Trophoblast cell (in vitro differentiated cells and primary cell): ENCODE measurements at regions not wholly inside any gene's neighbourhood (a gene's known extent, or its start where the extent isn't known, plus 50 kb on each side); places are given as distances from the start of the nearest gene placed in this dataset.

Experiments used
- DNase-seq, 2 donors: peaks; one replicate each; pipeline ENCODE4 v3.0.0-alpha.2; 2016
- H2AFZ ChIP-seq: 2 replicates; pipeline ENCODE4 v1.6.1; 2013; ENCODE audit warnings: low read length, moderate library complexity, mild to moderate bottlenecking; ENCODE audit not compliant: insufficient read depth, poor library complexity
- H2AK5ac ChIP-seq: 2 replicates; pipeline ENCODE4 v1.6.1; 2013; ENCODE audit warnings: mild to moderate bottlenecking, low read length
- H2BK120ac ChIP-seq: 2 replicates; pipeline ENCODE4 v1.6.1; 2013; ENCODE audit warnings: low read length, mild to moderate bottlenecking, moderate library complexity; ENCODE audit not compliant: insufficient read depth, poor library complexity
- H2BK12ac ChIP-seq: 2 replicates; pipeline ENCODE4 v1.6.1; 2013; ENCODE audit warnings: mild to moderate bottlenecking, low read length, moderate library complexity
- H2BK5ac ChIP-seq: 2 replicates; pipeline ENCODE4 v1.6.1; 2013; ENCODE audit warnings: low read length, low read depth, moderate library complexity, mild to moderate bottlenecking; ENCODE audit not compliant: poor library complexity
- H3K14ac ChIP-seq: 2 replicates; pipeline ENCODE4 v1.6.1; 2013; ENCODE audit warnings: mild to moderate bottlenecking, low read length
- H3K18ac ChIP-seq: 2 replicates; pipeline ENCODE4 v1.6.1; 2013; ENCODE audit warnings: mild to moderate bottlenecking, low read length
- H3K23ac ChIP-seq: 2 replicates; pipeline ENCODE4 v1.6.1; 2013; ENCODE audit warnings: low read length
- H3K27ac ChIP-seq: 2 replicates; pipeline ENCODE4 v1.5.1; 2013; ENCODE audit warnings: low read depth, mild to moderate bottlenecking, inconsistent platforms, low read length, moderate library complexity
- H3K27me3 ChIP-seq: 2 replicates; pipeline ENCODE4 v1.6.1; 2013; ENCODE audit warnings: inconsistent platforms, mild to moderate bottlenecking, low read length, moderate library complexity; ENCODE audit not compliant: insufficient read depth
- H3K36me3 ChIP-seq, 2 experiments: 1 replicate in 1 of 2; 2 replicates in 1 of 2; pipeline ENCODE4 v1.6.1; 2013; ENCODE audit warnings: low read length in 2 of 2, mild to moderate bottlenecking in 2 of 2, moderate library complexity in 1 of 2; ENCODE audit not compliant: insufficient read depth in 2 of 2, control insufficient read depth in 1 of 2
- H3K4ac ChIP-seq: 2 replicates; pipeline ENCODE4 v1.6.1; 2013; ENCODE audit warnings: low read depth, mild to moderate bottlenecking, low read length, moderate library complexity
- H3K4me1 ChIP-seq, 2 experiments: 1 replicate in 1 of 2; 2 replicates in 1 of 2; pipeline ENCODE4 v1.6.1; 2013; ENCODE audit warnings: low read length in 2 of 2, mild to moderate bottlenecking in 2 of 2, moderate library complexity in 1 of 2; ENCODE audit not compliant: insufficient read depth in 2 of 2, control insufficient read depth in 1 of 2
- H3K4me2 ChIP-seq: 2 replicates; pipeline ENCODE4 v1.6.1; 2013; ENCODE audit warnings: inconsistent platforms, mild to moderate bottlenecking, low read length, moderate library complexity
- H3K4me3 ChIP-seq: 2 replicates; pipeline ENCODE4 v1.5.1; 2013; ENCODE audit warnings: mild to moderate bottlenecking, low read depth, low read length, inconsistent platforms
- H3K79me1 ChIP-seq: one replicate; pipeline ENCODE4 v1.6.1; 2013; ENCODE audit warnings: low read length
- H3K79me2 ChIP-seq: 2 replicates; pipeline ENCODE4 v1.6.1; 2013; ENCODE audit warnings: low read length, mild to moderate bottlenecking; ENCODE audit not compliant: control insufficient read depth, insufficient read depth, poor library complexity
- H3K9ac ChIP-seq: 2 replicates; pipeline ENCODE4 v1.6.1; 2013; ENCODE audit warnings: mild to moderate bottlenecking, low read length
- H3K9me3 ChIP-seq: 2 replicates; pipeline ENCODE4 v1.6.1; 2013; ENCODE audit warnings: low read depth, mild to moderate bottlenecking, control low read depth, inconsistent platforms, low read length; ENCODE audit not compliant: insufficient read depth
- H4K12ac ChIP-seq: 2 replicates; pipeline ENCODE4 v1.6.1; 2013; ENCODE audit warnings: low read depth, mild to moderate bottlenecking, low read length, moderate library complexity
- H4K8ac ChIP-seq: 2 replicates; pipeline ENCODE4 v1.6.1; 2013; ENCODE audit warnings: low read depth, mild to moderate bottlenecking, low read length, moderate library complexity
- H4K91ac ChIP-seq: one replicate; pipeline ENCODE4 v1.6.1; 2013; ENCODE audit warnings: low read depth, mild to moderate bottlenecking, low read length, moderate library complexity
- WGBS: extraction: QIAGEN DNeasy Blood & Tissue Kit; methylation state at CpG from one replicate; pipeline ENCODE4 v1.1.7; 2013; ENCODE audit warnings: missing lambda C conversion rate; ENCODE audit not compliant: insufficient read length, insufficient coverage; ENCODE audit errors: extremely low coverage; 5-methylcytosine and 5-hydroxymethylcytosine counted together

DNA sequence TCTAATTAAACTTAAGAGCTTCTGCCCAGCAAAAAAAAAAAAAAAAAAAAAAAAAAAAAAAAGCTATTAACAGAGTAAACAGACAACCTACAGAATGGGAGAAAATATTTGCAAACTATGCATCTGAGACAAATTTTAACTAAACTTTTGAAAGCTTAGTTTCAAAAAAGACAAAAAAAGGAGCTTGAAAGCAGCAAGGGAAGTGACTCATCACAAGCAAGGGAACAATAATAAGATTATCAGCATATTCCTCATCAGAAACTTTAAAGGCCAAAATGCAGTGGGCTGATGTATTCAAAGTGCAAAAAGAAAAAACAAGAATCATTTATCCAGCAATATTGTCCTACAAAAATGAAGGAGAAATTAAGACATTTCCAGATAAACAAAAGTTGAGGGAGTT, 158.6 kb downstream of the RNF144B start:
- no peak overlapping the region for H3K18ac ChIP-seq
- no peaks in the 10 kb centered on the region for H3K36me3 ChIP-seq
- no peak overlapping the region for H3K23ac ChIP-seq
- H2BK12ac ChIP-seq, result no peak overlapping the region
- no peaks in the 10 kb centered on the region for H3K27me3 ChIP-seq
- no peak overlapping the region for H3K4me2 ChIP-seq
- H3K9me3 ChIP-seq, result no peaks in the 10 kb centered on the region
- no peaks in the 10 kb centered on the region for H3K79me2 ChIP-seq
- no peak overlapping the region for H3K4me3 ChIP-seq
- no peak for DNase-seq
- H3K4me1 ChIP-seq, result no peaks in the 10 kb centered on the region
- no peak overlapping the region for H3K4ac ChIP-seq
- no peak overlapping the region for H4K8ac ChIP-seq
- H2BK5ac ChIP-seq, result no peak overlapping the region
- no peak overlapping the region for H3K14ac ChIP-seq
- H3K79me1 ChIP-seq, result no peaks in the 10 kb centered on the region
- H4K91ac ChIP-seq, result no peak overlapping the region
- H2AFZ ChIP-seq, result no peak overlapping the region
- H2BK120ac ChIP-seq, result no peak overlapping the region
- H2AK5ac ChIP-seq, result no peak overlapping the region
- no peak overlapping the region for H3K27ac ChIP-seq
- no peak overlapping the region for H3K9ac ChIP-seq
- no peak overlapping the region for H4K12ac ChIP-seq

DNA sequence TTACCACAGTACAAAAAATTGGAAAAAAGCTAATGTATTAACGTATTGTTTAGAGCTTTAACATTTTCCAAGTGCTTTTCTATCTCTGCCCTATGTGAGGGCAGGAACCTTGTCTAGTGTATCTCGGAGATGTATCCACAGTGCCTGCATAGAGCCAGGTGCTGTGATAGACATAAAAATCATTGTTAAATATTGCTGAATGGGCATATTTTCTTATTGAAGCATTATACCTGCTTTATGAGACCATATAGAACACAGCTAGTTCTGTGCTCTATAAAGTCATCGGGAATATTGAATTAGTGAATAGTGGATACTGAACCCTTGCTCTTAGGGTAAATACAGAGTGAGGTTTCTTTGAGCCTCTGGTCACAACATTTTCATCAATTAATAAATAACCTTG, 163.0 kb downstream of the RNF144B start:
- Histone ChIP-seq H3K9ac (no peak overlapping the region), H3K27ac (no peak overlapping the region), H3K4me2 (no peak overlapping the region), H3K79me2 (no peaks in the 10 kb centered on the region), H2BK5ac (no peak overlapping the region), H4K12ac (no peak overlapping the region), H3K18ac (no peak overlapping the region), H3K4ac (no peak overlapping the region), H4K8ac (no peak overlapping the region), H3K23ac (no peak overlapping the region), H3K9me3 (no peaks in the 10 kb centered on the region), H3K36me3 (no peaks in the 10 kb centered on the region), H3K79me1 (no peaks in the 10 kb centered on the region), H2BK12ac (no peak overlapping the region), H2BK120ac (no peak overlapping the region), H3K27me3 (no peaks in the 10 kb centered on the region), H3K4me1 (no peaks in the 10 kb centered on the region), H3K14ac (no peak overlapping the region), H2AK5ac (no peak overlapping the region), H2AFZ (no peak overlapping the region), H3K4me3 (no peak overlapping the region), H4K91ac (no peak overlapping the region)
- DNase-seq, result no peak
- WGBS, result no CpG with 5 or more reads among the region's 3 CpGs

DNA sequence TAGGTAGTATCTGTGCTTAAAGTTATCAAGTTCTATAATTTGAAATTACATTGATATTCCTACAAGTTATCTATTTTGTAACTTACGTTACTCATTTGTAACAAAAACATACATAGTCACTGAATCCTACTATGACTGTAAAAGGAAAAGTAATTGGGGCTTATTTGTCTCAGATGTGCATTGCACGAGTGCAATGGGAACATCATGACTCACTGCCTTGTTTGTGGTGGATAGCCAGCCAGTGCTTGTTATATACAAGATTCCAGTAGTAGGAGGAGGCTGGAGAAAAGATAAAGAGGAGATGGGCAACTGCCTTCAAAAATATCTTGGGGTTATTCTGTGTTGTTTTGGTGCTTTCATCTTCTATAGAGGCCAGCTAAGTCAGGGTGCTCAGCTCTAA, 164.1 kb downstream of the RNF144B start:
- H4K91ac ChIP-seq, result no peak overlapping the region
- no peak overlapping the region for H2BK12ac ChIP-seq
- no peak overlapping the region for H3K9ac ChIP-seq
- no peaks in the 10 kb centered on the region for H3K4me1 ChIP-seq
- H3K36me3 ChIP-seq, result no peaks in the 10 kb centered on the region
- H3K18ac ChIP-seq, result no peak overlapping the region
- H4K12ac ChIP-seq, result no peak overlapping the region
- no peak overlapping the region for H2BK5ac ChIP-seq
- H3K27me3 ChIP-seq, result no peaks in the 10 kb centered on the region
- no peaks in the 10 kb centered on the region for H3K79me2 ChIP-seq
- no peak overlapping the region for H2BK120ac ChIP-seq
- DNase-seq, result no peak
- H4K8ac ChIP-seq, result no peak overlapping the region
- no peaks in the 10 kb centered on the region for H3K9me3 ChIP-seq
- no peak overlapping the region for H3K14ac ChIP-seq
- H3K4me2 ChIP-seq, result no peak overlapping the region
- no peak overlapping the region for H2AFZ ChIP-seq
- H3K4ac ChIP-seq, result no peak overlapping the region
- H3K23ac ChIP-seq, result no peak overlapping the region
- no peak overlapping the region for H2AK5ac ChIP-seq
- WGBS, result no CpG with 5 or more reads among the region's 2 CpGs
- H3K4me3 ChIP-seq, result no peak overlapping the region
- H3K27ac ChIP-seq, result no peak overlapping the region
- H3K79me1 ChIP-seq, result no peaks in the 10 kb centered on the region

DNA sequence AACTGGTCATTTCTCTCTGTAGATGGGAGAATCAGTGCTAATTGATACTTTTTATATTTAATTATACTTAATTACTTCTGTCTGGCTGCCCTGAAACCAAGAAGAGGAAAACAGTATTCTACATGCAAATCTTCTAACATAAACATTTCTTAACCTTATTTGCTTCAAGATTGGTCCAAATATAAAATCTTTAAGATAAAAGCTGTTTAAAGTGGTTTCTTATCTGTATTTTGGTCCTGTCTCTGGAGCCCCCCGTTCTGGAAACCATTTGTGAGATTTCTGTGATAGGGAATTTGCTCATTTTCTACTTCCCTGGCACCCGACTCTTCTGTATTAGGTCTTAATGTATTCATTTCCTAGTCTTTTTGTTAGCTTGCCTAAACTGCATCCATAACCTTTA, 168.6 kb downstream of the RNF144B start:
- no CpG with 5 or more reads among the region's 2 CpGs for WGBS
- H3K79me2 ChIP-seq, result no peaks in the 10 kb centered on the region
- H3K18ac ChIP-seq, result no peak overlapping the region

More for the DNA sequence above, 168.6 kb downstream of the RNF144B start:
- no peak overlapping the region for H3K4ac ChIP-seq
- H2BK120ac ChIP-seq, result no peak overlapping the region
- H3K4me1 ChIP-seq, result no peaks in the 10 kb centered on the region
- H3K4me2 ChIP-seq, result no peak overlapping the region
- no peak overlapping the region for H2BK5ac ChIP-seq
- H2AK5ac ChIP-seq, result no peak overlapping the region
- no peak for DNase-seq
- H2BK12ac ChIP-seq, result no peak overlapping the region
- no peak overlapping the region for H4K8ac ChIP-seq
- H3K79me1 ChIP-seq, result no peaks in the 10 kb centered on the region
- H3K9me3 ChIP-seq, result no peaks in the 10 kb centered on the region
- no peak overlapping the region for H4K91ac ChIP-seq
- H3K14ac ChIP-seq, result no peak overlapping the region
- H3K36me3 ChIP-seq, result no peaks in the 10 kb centered on the region
- H3K27ac ChIP-seq, result no peak overlapping the region
- H4K12ac ChIP-seq, result no peak overlapping the region
- no peak overlapping the region for H3K23ac ChIP-seq
- H3K4me3 ChIP-seq, result no peak overlapping the region
- H2AFZ ChIP-seq, result no peak overlapping the region
- H3K9ac ChIP-seq, result no peak overlapping the region
- H3K27me3 ChIP-seq, result no peaks in the 10 kb centered on the region
